HG03159 (cell line): ENCODE measurements at regions not wholly inside any gene's neighbourhood (a gene's known extent, or its start where the extent isn't known, plus 50 kb on each side); places are given as distances from the start of the nearest gene placed in this dataset.

Experiments used
- ATAC-seq: cut with Tn5 transposase; IDR thresholded peaks from one replicate; pipeline ENCODE4 v1.9.1; 2021; ENCODE audit warnings: mild to moderate bottlenecking, moderate library complexity; ENCODE audit not compliant: unreplicated experiment

GRCh38 chr2:42848726-42849290 is 56.4 kb upstream of the HAAO start:
- ATAC-seq = no peak

DNA sequence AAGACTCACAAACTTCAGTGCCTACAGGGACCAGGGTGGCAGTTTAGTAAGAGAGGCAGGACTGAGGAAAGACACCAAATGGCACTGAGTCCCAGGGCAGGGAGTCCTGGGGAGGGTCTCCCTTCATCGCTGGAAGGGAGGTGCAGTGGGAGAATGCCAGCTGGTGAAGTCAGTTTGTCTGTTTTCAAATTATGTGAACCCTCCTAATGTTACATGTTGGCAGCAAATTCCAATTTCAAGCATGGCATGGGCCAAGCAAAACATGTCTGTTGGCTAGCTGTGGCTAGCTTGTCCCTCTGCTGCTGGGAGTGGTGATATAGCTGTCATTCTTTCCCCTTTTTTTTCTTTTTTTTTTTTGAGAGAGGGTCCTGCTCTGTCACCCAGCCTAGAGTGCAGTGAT is 55.9 kb upstream of the HAAO start:
- no peak for ATAC-seq

DNA sequence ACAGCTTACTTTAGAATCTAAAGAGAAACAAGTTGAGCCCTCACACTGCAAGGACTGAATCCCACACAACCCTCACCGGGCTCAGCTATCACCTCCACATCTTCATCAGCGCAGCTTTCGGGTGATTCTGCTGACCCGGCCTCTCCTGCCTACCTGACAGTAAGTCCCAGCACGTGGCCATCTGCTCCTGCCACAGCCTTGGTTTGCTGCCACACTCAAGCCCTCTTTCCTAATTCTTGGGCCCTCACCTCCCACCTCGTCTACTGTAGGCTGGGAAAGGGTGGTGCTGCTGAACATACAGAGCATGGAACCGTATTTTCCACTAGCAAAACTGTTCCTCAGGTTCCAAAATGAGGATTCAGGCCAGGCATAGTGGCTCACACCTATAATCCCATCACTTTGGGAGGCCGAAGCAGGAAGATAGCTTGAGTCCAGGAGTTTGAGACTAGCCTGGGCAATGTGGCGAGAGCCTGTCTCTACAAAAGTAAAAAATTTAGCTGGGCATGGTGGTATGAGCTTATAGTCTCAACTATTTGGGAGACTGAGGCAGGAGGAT is 55.3 kb upstream of the HAAO start:
- ATAC-seq = no peak

GRCh38 chr2:42846932-42847595 is 54.7 kb upstream of the HAAO start:
- no peak for ATAC-seq

DNA sequence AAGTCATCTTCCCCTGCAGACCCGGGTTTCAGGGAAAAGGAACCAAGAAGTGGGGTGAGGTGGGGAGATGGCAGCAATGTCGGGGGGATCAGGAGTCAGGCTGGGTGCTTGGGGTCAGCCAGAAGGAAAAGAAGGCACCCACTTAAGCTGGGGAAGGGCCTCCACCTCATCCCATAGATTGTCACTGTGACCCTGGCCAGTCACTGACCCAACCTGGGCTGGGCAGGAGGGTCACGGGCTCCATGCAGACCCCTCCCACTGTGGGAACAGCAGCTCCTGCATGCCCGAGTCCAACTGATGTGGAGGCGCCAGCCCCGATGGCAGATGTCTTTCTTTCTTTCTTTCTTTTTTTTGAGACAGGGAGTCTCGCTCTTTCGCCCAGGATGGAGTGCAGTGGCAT is 53.6 kb upstream of the HAAO start:
- no peak for ATAC-seq

GRCh38 chr2:42844901-42845821 is 52.8 kb upstream of the HAAO start:
- no peak for ATAC-seq

- no peak for ATAC-seq
These were observed 52.0 kb upstream of the HAAO start for GRCh38 chr2:42844366-42844765.

- ATAC-seq = no peak
These were observed 51.2 kb upstream of the HAAO start for GRCh38 chr2:42843611-42844010.

GRCh38 chr2:42843131-42843530 is 50.7 kb upstream of the HAAO start:
- ATAC-seq = no peak

DNA sequence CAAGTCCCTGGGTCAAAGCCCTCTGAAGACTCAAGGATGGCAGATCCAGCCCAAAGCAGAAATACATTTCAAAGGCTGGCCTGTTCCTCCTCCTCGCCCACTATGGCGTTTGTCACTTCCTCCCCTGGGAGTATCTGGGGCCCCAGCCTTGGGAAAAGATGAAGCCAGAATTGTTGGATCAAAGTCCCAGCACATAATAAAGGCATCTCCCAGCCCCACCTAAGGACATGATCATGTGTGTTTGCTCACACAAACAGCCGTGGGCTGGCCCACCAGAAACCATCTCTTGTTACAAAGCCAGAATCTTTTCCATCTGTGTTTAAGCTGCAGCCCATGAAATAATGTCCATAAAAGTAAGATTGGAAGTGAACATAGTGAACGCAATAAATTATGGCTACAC is 50.1 kb upstream of the HAAO start:
- no peak for ATAC-seq
